ENCODE measurements at regions not wholly inside any gene's neighbourhood (a gene's known extent, or its start where the extent isn't known, plus 50 kb on each side); places are given as distances from the start of the nearest gene placed in this dataset.
A peak's percentile ranks its signal among the peaks of the same experiment; 100 is the strongest.

DNA sequence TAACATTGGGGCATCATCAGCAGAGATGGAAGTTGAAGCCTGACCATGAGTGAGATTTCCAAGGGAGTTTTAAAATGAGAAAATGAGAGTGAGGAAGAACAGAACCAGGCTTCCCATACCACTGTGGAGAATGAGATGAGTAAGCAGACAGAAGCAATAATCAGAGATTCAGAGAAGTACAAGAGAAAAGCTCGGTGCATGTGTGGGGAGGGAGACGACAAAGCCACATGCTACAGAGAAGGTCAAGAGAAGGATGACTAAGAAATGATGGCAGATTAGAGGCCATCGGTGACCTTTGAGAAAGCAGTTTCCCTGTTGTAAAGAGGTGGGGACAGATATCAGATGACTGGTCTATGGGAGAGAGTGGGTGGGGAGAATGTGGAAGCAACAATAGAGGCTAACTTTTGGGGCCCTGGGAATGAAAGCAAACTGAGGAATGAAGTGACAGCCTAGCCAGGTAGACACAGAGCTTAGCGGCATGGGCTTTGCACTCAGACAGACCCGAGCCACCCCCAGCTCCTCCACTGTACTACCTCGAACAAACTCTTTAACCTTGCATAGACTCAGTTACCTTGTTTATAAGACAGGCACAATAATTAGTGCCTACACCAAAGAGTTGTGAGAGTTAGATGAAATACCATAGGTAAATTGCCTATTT is 207.7 kb downstream of the PIK3R1 start (continued):
- TF ChIP-seq POLR2G (IDR thresholded peaks at IDR 0.05; ENCODE audit: low read depth, low read length) = no peak
- no peak for TF ChIP-seq ZNF780A (CRISPR knock-in tag; IDR thresholded peaks at IDR 0.05)
- TF ChIP-seq TAL1 (IDR thresholded peaks at IDR 0.05) = peak; percentile 57; the same call in 1 of the 2 replicates
- TF ChIP-seq, protein P1, sequence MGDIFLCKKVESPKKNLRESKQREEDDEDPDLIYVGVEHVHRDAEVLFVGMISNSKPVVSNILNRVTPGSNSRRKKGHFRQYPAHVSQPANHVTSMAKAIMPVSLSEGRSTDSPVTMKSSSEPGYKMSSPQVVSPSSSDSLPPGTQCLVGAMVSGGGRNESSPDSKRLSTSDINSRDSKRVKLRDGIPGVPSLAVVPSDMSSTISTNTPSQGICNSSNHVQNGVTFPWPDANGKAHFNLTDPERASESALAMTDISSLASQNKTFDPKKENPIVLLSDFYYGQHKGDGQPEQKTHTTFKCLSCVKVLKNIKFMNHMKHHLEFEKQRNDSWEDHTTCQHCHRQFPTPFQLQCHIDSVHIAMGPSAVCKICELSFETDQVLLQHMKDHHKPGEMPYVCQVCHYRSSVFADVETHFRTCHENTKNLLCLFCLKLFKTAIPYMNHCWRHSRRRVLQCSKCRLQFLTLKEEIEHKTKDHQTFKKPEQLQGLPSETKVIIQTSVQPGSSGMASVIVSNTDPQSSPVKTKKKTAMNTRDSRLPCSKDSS (IDR thresholded peaks at IDR 0.05; ENCODE audit: low read depth, partially characterized antibody) = no peak
- peak in 1 of 2 experiments; percentile 22; a peak in 1 of 4 replicates for TF ChIP-seq MAZ (CRISPR knock-in tag; conservative IDR thresholded peaks at IDR 0.05 in 1 of 2, IDR thresholded peaks at IDR 0.05 in 1 of 2)
- no peak for TF ChIP-seq CBX1 (IDR thresholded peaks at IDR 0.05; ENCODE audit: low read depth)
- no peak for TF ChIP-seq GABPB2 (CRISPR knock-in tag; conservative IDR thresholded peaks at IDR 0.05)
- TF ChIP-seq TAF15 (IDR thresholded peaks at IDR 0.05; ENCODE audit: low read depth, low read length) = no peak
- no peak for TF ChIP-seq ZNF551 (CRISPR knock-in tag; IDR thresholded peaks at IDR 0.05)
- TF ChIP-seq ZNF174 (CRISPR knock-in tag; IDR thresholded peaks at IDR 0.05) = no peak
- TF ChIP-seq FOS (IDR thresholded peaks at IDR 0.05; ENCODE audit: extremely low read depth, insufficient read length) = no peak
- TF ChIP-seq, protein P2, sequence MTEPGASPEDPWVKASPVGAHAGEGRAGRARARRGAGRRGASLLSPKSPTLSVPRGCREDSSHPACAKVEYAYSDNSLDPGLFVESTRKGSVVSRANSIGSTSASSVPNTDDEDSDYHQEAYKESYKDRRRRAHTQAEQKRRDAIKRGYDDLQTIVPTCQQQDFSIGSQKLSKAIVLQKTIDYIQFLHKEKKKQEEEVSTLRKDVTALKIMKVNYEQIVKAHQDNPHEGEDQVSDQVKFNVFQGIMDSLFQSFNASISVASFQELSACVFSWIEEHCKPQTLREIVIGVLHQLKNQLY (CRISPR knock-in tag; conservative IDR thresholded peaks at IDR 0.05) = no peak
- no peak for TF ChIP-seq SETDB1 (IDR thresholded peaks at IDR 0.05; ENCODE audit: low read length)
- no peak for TF ChIP-seq ZNF384 (IDR thresholded peaks at IDR 0.05; ENCODE audit: low read depth, low read length)
- TF ChIP-seq ZNF785 (CRISPR knock-in tag; IDR thresholded peaks at IDR 0.05) = no peak
- no peak for TF ChIP-seq ZNF436 (CRISPR knock-in tag; IDR thresholded peaks at IDR 0.05)
- no peak for TF ChIP-seq SMARCB1 (IDR thresholded peaks at IDR 0.05; ENCODE audit: insufficient read length, low read depth)
- no peak; the same call in 1 of the 2 replicates for TF ChIP-seq ZNF449 (CRISPR knock-in tag; IDR thresholded peaks at IDR 0.05)
- TF ChIP-seq CBX2 (IDR thresholded peaks at IDR 0.05; ENCODE audit: insufficient read depth, low read length, poor library complexity, severe bottlenecking) = no peak
- TF ChIP-seq POU5F1 (IDR thresholded peaks at IDR 0.05; ENCODE audit: borderline replicate concordance, low read depth, low read length, partially characterized antibody) = no peak
- TF ChIP-seq STAT5A (IDR thresholded peaks at IDR 0.05; ENCODE audit: borderline replicate concordance, low read length) = peak; percentile 19; the same call in 1 of the 2 replicates
- TF ChIP-seq CC2D1A (IDR thresholded peaks at IDR 0.05) = peak; percentile 66; the same call in 1 of the 2 replicates
- TF ChIP-seq, protein P3, sequence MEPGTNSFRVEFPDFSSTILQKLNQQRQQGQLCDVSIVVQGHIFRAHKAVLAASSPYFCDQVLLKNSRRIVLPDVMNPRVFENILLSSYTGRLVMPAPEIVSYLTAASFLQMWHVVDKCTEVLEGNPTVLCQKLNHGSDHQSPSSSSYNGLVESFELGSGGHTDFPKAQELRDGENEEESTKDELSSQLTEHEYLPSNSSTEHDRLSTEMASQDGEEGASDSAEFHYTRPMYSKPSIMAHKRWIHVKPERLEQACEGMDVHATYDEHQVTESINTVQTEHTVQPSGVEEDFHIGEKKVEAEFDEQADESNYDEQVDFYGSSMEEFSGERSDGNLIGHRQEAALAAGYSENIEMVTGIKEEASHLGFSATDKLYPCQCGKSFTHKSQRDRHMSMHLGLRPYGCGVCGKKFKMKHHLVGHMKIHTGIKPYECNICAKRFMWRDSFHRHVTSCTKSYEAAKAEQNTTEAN (CRISPR knock-in tag; IDR thresholded peaks at IDR 0.05) = no peak
- TF ChIP-seq ZNF57 (CRISPR knock-in tag; IDR thresholded peaks at IDR 0.05) = no peak
- TF ChIP-seq BCL6 (CRISPR knock-in tag; IDR thresholded peaks at IDR 0.05) = no peak
- peak; percentile 90 for TF ChIP-seq NUFIP1 (IDR thresholded peaks at IDR 0.05; ENCODE audit: partially characterized antibody)

Data from K562 (cell line).